HG02970 (cell line): ENCODE measurements at regions not wholly inside any gene's neighbourhood (a gene's known extent, or its start where the extent isn't known, plus 50 kb on each side); places are given as distances from the start of the nearest gene placed in this dataset.

Source experiments
- ATAC-seq: cut with Tn5 transposase; IDR thresholded peaks from one replicate; pipeline ENCODE4 v1.9.1; 2021; ENCODE audit warnings: mild to moderate bottlenecking, moderate library complexity, moderate number of reproducible peaks; ENCODE audit not compliant: unreplicated experiment, low FRiP score

- no peak for ATAC-seq
These were observed 67.5 kb downstream of the TMX1 start for GRCh38 chr14:51307551-51307950.

DNA sequence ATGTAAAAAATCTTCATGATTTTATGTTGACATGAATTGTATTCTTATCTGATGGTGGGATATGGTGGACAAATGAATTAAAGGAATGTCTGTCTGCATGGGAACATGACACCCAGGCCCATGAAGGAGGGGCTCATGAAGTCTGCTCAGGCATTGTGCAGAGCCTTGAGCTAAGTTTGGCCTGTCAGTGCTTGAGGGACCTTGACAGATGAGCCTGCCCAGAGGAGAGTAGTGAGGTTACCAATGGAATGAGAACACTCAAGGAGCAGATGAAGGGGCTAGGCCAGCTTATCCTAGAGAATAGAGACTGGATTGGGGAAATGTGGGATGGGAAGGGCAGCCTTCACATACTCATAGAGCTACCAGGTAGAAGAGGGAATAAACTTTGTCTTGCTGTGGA is 68.8 kb downstream of the TMX1 start:
- ATAC-seq: no peak

- ATAC-seq: no peak
These were observed 70.5 kb downstream of the TMX1 start for GRCh38 chr14:51310505-51310944.

DNA sequence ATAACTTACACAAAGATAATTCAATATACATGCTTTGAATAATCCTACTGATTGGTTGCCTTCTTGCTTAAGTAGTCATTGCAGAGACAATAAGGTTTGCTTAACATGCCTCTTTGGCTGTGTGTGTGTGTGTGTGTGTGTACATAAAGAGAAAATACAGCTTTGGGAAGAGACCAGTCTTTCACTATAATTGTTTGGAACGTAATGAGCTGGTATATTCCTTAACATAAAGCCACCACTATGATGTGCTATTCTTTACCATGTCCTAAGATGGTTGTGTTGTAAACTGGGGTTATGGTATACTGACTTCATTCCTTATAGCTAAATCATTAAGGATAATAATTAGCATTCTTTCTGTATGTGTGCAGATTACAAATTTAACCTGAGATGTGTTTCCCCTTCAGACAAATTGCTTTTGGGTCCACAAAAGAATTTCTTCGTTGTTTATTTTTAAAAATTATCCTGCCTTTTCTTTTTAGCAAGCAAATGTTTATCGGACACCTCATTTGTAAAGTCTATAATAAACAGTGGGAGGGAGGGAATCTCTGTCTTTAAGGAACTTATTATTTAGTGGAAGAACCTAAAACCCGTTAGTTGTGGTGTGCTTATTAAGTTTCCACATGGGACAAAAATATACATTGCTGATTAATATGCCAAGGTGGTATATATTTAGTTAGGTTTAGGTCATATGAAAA is 74.4 kb downstream of the TMX1 start:
- ATAC-seq: no peak

GRCh38 chr14:51317373-51317772 is 77.3 kb downstream of the TMX1 start:
- ATAC-seq: no peak

DNA sequence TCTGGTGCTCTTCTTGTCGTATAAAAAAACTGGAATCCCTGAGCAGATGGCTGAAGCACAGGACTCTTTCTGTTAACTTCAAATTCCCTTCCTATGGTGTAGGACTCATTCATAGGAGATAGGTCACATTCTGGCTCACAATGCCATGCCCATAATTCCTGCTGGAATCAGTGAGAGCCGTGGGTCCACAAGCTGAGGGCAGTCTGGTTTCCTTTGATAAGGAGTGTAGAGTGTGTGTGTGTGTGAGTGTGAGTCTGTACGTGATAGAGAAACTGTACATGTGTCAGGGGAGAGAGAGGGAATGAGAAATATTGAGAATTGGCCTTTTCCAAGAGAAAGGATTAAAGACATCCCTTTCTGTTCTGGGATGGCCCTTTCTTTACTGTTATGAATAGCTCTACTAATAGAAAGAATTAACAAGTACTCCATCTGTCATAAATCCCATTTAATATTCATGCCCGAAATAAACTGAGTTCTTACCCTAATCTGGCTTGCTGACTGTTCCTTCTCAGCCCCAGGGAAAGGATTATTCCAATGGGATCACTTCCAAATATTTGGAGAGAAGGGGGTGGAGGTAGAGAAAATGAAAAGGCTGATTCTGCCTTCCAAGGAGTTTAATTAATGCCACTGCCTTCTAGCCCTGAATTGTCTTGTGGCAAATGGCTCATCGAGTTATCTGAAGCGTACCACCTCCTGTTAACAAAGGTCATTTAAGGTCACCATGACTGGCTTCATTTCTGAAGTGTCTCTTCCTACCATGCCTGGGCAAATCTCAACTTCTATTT is 79.0 kb downstream of the TMX1 start:
- no peak for ATAC-seq

GRCh38 chr14:51321036-51321435 is 81.0 kb downstream of the TMX1 start:
- ATAC-seq: no peak

- ATAC-seq: no peak
These were observed 83.4 kb downstream of the TMX1 start for GRCh38 chr14:51323492-51323891.

DNA sequence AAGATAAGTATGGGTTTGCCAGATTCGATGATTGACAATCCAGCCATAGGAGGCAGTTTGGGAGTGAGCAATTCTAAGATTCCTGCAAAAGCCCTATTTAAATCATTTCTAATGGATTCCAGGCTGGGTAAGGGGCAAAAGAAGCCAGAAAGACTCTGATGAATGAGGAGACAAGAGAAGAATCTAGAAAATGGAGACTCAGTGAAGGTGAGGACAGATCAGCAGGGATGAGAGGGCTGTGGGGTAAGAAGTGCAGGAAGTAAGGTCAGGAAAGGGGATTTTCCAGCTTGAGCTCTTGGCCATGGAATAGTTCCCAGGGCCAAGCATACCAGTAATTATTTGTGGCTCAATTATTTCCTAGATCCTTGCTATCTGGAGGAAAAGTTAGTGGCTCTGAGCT is 87.3 kb downstream of the TMX1 start:
- ATAC-seq: no peak

- no peak for ATAC-seq
These were observed 88.2 kb downstream of the TMX1 start for GRCh38 chr14:51328064-51328771.

DNA sequence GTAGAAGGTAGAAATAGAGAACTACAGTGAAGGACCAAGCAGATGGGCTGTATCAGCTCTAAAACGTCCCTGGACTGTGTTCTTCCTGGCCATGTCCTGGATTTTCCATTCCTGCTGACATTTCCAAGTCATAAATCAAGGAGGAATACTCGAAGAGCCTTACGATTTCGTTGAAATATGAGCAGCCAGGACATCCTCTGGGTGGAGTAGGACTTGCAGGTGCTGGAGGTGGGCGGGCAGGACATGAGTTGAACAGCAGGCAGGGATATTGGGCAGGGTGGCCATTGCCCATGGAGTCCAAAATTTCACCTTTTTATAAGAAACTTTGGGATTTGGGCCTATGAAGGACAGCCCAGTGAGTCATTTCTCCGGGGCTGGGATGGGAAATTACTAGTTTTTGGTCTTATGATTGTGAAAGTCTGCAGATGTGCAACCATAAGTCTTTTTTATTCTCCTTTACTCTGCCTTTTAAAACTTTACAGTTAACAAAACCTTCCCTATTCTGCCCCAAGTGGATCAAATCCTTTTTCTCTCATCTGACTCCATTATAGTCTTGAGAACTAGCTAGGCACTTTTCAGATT is 88.8 kb downstream of the TMX1 start:
- ATAC-seq: no peak

DNA sequence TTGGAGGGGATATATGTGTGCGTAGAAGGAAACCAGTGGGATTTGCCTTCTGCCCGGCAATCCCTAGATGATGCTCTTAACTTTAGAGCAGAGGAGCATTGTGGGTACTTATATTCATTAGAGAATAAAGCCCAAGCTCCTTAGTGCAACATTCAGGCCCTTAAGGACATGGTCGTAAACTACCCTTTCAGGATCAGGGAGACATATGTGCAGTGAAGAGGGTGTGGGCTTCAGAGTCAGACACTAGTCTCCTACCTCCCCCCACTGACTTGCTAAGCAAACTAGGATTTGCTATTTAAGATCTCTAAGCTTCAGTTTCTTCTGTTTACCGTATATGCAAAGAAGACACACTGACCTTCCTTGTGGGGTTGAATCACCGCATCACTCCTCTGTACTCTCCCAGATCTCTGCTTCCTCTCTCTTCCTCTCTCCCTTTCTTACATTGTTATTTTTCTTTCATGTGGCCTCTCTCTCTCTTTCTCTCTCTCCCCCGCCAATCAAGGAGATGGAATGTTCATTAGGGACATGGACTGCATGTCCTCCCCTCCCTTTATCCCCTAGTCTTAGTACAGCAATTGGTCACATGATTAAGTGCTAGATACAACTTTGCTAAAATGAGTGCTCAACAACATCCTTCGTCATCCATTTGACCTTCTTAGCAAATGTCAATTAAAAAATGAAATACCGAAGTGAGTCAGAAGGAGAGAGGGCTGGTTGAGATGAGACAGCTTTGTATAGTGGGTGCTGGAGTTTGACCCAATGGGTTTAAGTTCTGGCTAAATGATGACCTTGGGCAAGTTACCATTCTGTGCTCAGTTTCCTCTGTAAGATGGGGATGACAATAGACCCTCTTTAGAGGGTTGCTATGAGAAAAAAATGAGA is 91.7 kb downstream of the TMX1 start:
- ATAC-seq: no peak

- ATAC-seq: no peak
These were observed 93.3 kb downstream of the TMX1 start for GRCh38 chr14:51333299-51333698.

GRCh38 chr14:51333901-51334521 is 94.0 kb downstream of the TMX1 start:
- no peak for ATAC-seq

- no peak for ATAC-seq
These were observed 94.5 kb downstream of the TMX1 start for GRCh38 chr14:51334566-51334965.

DNA sequence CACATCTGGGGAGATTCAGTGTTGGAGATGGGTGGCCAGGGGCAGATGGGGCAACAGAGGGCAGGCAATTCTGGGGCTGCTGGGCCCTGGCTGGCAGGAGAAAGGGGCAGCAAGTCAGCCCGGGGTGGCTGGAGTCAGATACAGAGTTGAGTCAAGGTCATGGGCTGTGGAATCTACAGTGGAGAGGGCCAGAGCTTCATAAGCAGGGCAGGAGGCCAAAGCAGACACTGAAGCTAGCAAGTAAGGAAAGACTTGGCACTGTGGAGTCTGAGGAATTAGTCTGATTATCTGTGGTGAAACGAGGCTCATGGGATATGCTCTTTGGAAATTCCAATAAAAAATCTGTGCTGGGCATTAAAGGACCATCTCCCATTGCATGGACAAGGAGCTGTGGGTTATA is 95.5 kb downstream of the TMX1 start:
- no peak for ATAC-seq

- no peak for ATAC-seq
These were observed 96.1 kb downstream of the TMX1 start for GRCh38 chr14:51335961-51336723.

- ATAC-seq: no peak
These were observed 96.7 kb downstream of the TMX1 start for GRCh38 chr14:51336734-51337133.

GRCh38 chr14:51337520-51337919 is 97.5 kb downstream of the TMX1 start:
- ATAC-seq: no peak
